Liver (tissue), 8 donors: ENCODE measurements at regions not wholly inside any gene's neighbourhood (a gene's known extent, or its start where the extent isn't known, plus 50 kb on each side); places are given as distances from the start of the nearest gene placed in this dataset.

Experiments
- DNase-seq: peaks from one replicate; pipeline ENCODE4 v3.0.0-alpha.2; 2017; ENCODE audit warnings: low spot score
- H3K27ac ChIP-seq, 2 donors: one replicate each; pipeline ENCODE4 v1.7.0; 2013; ENCODE audit warnings: inconsistent platforms in 2 of 2, low read length in 2 of 2, control low read depth in 1 of 2, low read depth in 1 of 2, mild to moderate bottlenecking in 1 of 2
- H3K27me3 ChIP-seq, 4 donors: one replicate each; pipeline versions ENCODE4 v1.6.1 to v1.7.0; 2013; ENCODE audit warnings: low read length in 3 of 4, inconsistent platforms in 1 of 4, mild to moderate bottlenecking in 1 of 4, moderate library complexity in 1 of 4; ENCODE audit not compliant: control insufficient read depth in 4 of 4, insufficient read depth in 4 of 4
- H3K36me3 ChIP-seq, 4 donors: one replicate each; pipeline versions ENCODE4 v1.6.1 to v1.7.0; 2013; ENCODE audit warnings: low read length in 3 of 4, mild to moderate bottlenecking in 3 of 4, low read depth in 1 of 4, moderate library complexity in 1 of 4; ENCODE audit not compliant: control insufficient read depth in 4 of 4, insufficient read depth in 3 of 4
- H3K4me1 ChIP-seq, 4 donors: one replicate each; pipeline versions ENCODE4 v1.6.1 to v1.7.0; 2013; ENCODE audit warnings: low read length in 3 of 4, mild to moderate bottlenecking in 3 of 4, moderate library complexity in 1 of 4; ENCODE audit not compliant: control insufficient read depth in 4 of 4, insufficient read depth in 4 of 4
- H3K4me3 ChIP-seq, 3 donors: one replicate each; pipeline versions ENCODE4 v1.6.1 to v1.7.0; 2013; ENCODE audit warnings: low read length in 3 of 3, control low read depth in 1 of 3, low read depth in 1 of 3, mild to moderate bottlenecking in 1 of 3
- H3K9ac ChIP-seq, 2 donors: one replicate each; pipeline ENCODE4 v1.7.0; 2013; ENCODE audit warnings: low read length in 2 of 2, mild to moderate bottlenecking in 2 of 2, moderate library complexity in 2 of 2, control low read depth in 1 of 2, low read depth in 1 of 2
- H3K9me3 ChIP-seq, 4 donors: one replicate each; pipeline versions ENCODE4 v1.6.1 to v1.7.0; 2013; ENCODE audit warnings: low read length in 3 of 4; ENCODE audit not compliant: control insufficient read depth in 4 of 4
- EGR1 ChIP-seq, 2 donors: IDR thresholded peaks; 2 replicates each; pipeline ENCODE4 v1.6.1; 2016 to 2018; ENCODE audit warnings: antibody characterized with exemption in 2 of 2, low read depth in 2 of 2
- FOXA2 ChIP-seq: IDR thresholded peaks from 2 replicates; pipeline ENCODE4 v1.6.1; 2016; ENCODE audit warnings: antibody characterized with exemption
- GABPA ChIP-seq, 2 donors: IDR thresholded peaks in 1 of 2; conservative IDR thresholded peaks in 1 of 2; 2 replicates each; pipeline ENCODE4 v1.6.1; 2016; ENCODE audit warnings: antibody characterized with exemption in 2 of 2, mild to moderate bottlenecking in 1 of 2, moderate library complexity in 1 of 2
- HNF4G ChIP-seq: IDR thresholded peaks from 2 replicates; pipeline ENCODE4 v1.6.1; 2016; ENCODE audit warnings: antibody characterized with exemption
- JUND ChIP-seq, 2 donors: IDR thresholded peaks; 2 replicates each; pipeline ENCODE4 v1.6.1; 2016; ENCODE audit warnings: antibody characterized with exemption in 2 of 2
- RAD21 ChIP-seq, 2 donors: IDR thresholded peaks; 2 replicates each; pipeline ENCODE4 v1.6.1; 2016; ENCODE audit warnings: antibody characterized with exemption in 2 of 2, mild to moderate bottlenecking in 2 of 2
- RXRA ChIP-seq, 2 donors: IDR thresholded peaks; 2 replicates each; pipeline ENCODE4 v1.6.1; 2017 to 2018; ENCODE audit warnings: antibody characterized with exemption in 2 of 2, mild to moderate bottlenecking in 1 of 2
- SP1 ChIP-seq: IDR thresholded peaks from 2 replicates; pipeline ENCODE4 v1.6.1; 2018; ENCODE audit warnings: antibody characterized with exemption, mild to moderate bottlenecking
- TAF1 ChIP-seq: conservative IDR thresholded peaks from 2 replicates; pipeline ENCODE4 v1.6.1; 2016; ENCODE audit warnings: antibody characterized with exemption, mild to moderate bottlenecking
- WGBS: extraction: QIAGEN DNeasy Blood & Tissue Kit; methylation state at CpG from one replicate; pipeline ENCODE4 v1.1.7; 2013; 5-methylcytosine and 5-hydroxymethylcytosine counted together
- TF ChIP-seq, protein P1 (sequence below): IDR thresholded peaks from 2 replicates; pipeline ENCODE4 v1.6.1; 2016; ENCODE audit warnings: antibody characterized with exemption
- TF ChIP-seq, protein P2 (sequence below): IDR thresholded peaks from 2 replicates; pipeline ENCODE4 v1.6.1; 2016; ENCODE audit warnings: antibody characterized with exemption, mild to moderate bottlenecking
- TF ChIP-seq, protein P3 (sequence below): fragments of 150-350 bp; IDR thresholded peaks from 2 replicates; pipeline ENCODE4 v1.5.1; 2017; ENCODE audit warnings: improper control_type of control experiment, low read depth, low read length; ENCODE audit not compliant: missing input control
- TF ChIP-seq, protein P4 (sequence below): IDR thresholded peaks from 2 replicates; pipeline ENCODE4 v1.6.1; 2016; ENCODE audit warnings: antibody characterized with exemption
- TF ChIP-seq, protein P5 (sequence below): IDR thresholded peaks from 2 replicates; pipeline ENCODE4 v1.6.1; 2016; ENCODE audit warnings: antibody characterized with exemption
- donor health status: healthy.
- donor health status: healthy.
- donor health status: healthy.
- donor health status: healthy.
- donor health status: healthy.

DNA sequence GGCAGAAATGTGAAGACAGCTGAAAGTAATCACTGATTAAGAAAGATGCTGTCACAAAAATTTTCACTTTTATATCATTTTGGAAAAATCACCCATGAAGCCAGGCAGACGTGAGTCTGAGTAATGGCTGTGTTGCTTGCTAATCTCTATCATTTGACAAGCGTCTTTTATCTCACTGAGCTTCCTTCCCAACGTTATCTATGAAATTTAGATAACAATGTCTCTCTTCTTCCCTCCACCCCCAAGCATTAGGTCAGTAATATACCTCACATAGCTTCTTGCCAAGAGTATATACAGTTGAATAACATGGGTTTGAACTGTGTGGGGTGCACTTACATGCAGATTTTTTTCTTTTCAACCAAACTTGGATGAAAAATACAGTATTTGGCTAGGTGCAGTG, 388.6 kb upstream of the NRXN1 start:
- no peaks in the 10 kb centered on the region for H3K4me1 ChIP-seq
- no peaks in the 10 kb centered on the region for H3K27me3 ChIP-seq
- no peaks in the 10 kb centered on the region for H3K36me3 ChIP-seq
- no peak overlapping the region for H3K4me3 ChIP-seq
- H3K9ac ChIP-seq, result no peak overlapping the region
- no peak overlapping the region for H3K27ac ChIP-seq
- H3K9me3 ChIP-seq, result peaks cover 0 to 2% (median 0%) of the 10 kb centered on the region in 4 donors
- DNase-seq, result no peak
- TF ChIP-seq FOXA2, result no peak
- TF ChIP-seq, protein P1, sequence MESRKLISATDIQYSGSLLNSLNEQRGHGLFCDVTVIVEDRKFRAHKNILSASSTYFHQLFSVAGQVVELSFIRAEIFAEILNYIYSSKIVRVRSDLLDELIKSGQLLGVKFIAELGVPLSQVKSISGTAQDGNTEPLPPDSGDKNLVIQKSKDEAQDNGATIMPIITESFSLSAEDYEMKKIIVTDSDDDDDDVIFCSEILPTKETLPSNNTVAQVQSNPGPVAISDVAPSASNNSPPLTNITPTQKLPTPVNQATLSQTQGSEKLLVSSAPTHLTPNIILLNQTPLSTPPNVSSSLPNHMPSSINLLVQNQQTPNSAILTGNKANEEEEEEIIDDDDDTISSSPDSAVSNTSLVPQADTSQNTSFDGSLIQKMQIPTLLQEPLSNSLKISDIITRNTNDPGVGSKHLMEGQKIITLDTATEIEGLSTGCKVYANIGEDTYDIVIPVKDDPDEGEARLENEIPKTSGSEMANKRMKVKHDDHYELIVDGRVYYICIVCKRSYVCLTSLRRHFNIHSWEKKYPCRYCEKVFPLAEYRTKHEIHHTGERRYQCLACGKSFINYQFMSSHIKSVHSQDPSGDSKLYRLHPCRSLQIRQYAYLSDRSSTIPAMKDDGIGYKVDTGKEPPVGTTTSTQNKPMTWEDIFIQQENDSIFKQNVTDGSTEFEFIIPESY, result no peak
- no peak for TF ChIP-seq HNF4G
- no peak for TF ChIP-seq RXRA (IDR thresholded peaks at IDR 0.05)
- no peak for TF ChIP-seq RAD21 (IDR thresholded peaks at IDR 0.05)
- TF ChIP-seq TAF1, result no peak
- 36% methylated on average over 3 of the region's 3 CpGs for WGBS

DNA sequence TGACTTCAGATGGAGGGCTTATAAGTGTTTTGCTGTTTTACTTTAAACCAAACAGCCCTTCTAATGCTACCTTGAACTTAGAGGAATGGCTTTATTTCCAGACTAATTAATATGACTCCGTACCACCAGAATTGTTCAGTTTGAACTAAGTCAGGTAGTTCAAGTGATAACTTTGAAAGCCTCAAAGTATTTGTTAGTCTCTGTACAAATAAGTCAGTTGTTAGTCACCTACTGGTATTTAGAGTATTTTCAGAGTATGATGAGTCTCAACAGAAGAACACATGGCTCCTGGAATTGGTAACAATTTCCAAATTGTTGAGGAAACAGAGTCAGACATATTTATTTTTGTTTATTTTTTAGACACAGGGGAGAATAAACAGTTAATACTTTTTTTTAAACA, 381.8 kb upstream of the NRXN1 start:
- Histone ChIP-seq H3K27me3 (no peaks in the 10 kb centered on the region), H3K36me3 (no peaks in the 10 kb centered on the region), H3K4me3 (no peak overlapping the region), H3K9ac (no peak overlapping the region), H3K9me3 (no peaks in the 10 kb centered on the region), H3K4me1 (no peaks in the 10 kb centered on the region), H3K27ac (no peak overlapping the region)
- DNase-seq, result no peak
- 91% methylated on average over 1 of the region's 1 CpG for WGBS
- TF ChIP-seq, protein P2, sequence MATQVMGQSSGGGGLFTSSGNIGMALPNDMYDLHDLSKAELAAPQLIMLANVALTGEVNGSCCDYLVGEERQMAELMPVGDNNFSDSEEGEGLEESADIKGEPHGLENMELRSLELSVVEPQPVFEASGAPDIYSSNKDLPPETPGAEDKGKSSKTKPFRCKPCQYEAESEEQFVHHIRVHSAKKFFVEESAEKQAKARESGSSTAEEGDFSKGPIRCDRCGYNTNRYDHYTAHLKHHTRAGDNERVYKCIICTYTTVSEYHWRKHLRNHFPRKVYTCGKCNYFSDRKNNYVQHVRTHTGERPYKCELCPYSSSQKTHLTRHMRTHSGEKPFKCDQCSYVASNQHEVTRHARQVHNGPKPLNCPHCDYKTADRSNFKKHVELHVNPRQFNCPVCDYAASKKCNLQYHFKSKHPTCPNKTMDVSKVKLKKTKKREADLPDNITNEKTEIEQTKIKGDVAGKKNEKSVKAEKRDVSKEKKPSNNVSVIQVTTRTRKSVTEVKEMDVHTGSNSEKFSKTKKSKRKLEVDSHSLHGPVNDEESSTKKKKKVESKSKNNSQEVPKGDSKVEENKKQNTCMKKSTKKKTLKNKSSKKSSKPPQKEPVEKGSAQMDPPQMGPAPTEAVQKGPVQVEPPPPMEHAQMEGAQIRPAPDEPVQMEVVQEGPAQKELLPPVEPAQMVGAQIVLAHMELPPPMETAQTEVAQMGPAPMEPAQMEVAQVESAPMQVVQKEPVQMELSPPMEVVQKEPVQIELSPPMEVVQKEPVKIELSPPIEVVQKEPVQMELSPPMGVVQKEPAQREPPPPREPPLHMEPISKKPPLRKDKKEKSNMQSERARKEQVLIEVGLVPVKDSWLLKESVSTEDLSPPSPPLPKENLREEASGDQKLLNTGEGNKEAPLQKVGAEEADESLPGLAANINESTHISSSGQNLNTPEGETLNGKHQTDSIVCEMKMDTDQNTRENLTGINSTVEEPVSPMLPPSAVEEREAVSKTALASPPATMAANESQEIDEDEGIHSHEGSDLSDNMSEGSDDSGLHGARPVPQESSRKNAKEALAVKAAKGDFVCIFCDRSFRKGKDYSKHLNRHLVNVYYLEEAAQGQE, result no peak

DNA sequence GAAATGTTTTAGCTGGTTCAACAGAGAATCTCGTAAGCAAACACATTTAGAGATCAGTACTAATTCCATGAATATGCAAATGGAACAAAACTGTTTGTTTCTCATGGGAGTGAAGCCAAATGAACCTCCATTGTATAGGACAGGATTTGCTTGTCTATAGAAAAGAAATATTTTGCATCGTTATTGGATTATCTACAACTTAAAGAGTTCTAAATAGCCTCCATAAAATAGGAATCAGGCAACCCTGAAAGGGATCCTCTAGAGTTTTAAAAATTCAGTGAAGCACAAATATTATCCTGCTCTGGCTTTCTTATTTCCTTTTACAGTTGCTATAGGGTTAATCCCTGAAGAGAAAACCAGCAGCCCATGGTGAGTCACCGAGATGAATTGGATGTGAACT, 378.4 kb upstream of the NRXN1 start:
- H3K27me3 ChIP-seq, result no peaks in the 10 kb centered on the region
- TF ChIP-seq, protein P3, sequence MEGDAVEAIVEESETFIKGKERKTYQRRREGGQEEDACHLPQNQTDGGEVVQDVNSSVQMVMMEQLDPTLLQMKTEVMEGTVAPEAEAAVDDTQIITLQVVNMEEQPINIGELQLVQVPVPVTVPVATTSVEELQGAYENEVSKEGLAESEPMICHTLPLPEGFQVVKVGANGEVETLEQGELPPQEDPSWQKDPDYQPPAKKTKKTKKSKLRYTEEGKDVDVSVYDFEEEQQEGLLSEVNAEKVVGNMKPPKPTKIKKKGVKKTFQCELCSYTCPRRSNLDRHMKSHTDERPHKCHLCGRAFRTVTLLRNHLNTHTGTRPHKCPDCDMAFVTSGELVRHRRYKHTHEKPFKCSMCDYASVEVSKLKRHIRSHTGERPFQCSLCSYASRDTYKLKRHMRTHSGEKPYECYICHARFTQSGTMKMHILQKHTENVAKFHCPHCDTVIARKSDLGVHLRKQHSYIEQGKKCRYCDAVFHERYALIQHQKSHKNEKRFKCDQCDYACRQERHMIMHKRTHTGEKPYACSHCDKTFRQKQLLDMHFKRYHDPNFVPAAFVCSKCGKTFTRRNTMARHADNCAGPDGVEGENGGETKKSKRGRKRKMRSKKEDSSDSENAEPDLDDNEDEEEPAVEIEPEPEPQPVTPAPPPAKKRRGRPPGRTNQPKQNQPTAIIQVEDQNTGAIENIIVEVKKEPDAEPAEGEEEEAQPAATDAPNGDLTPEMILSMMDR, result no peak
- TF ChIP-seq RXRA (IDR thresholded peaks at IDR 0.05) (no peak), EGR1 (IDR thresholded peaks at IDR 0.05; ENCODE audit: low read depth in 2 of 2) (no peak), JUND (IDR thresholded peaks at IDR 0.05) (no peak), HNF4G (no peak), SP1 (no peak), GABPA (IDR thresholded peaks at IDR 0.05 in 1 of 2, conservative IDR thresholded peaks at IDR 0.05 in 1 of 2) (no peak), FOXA2 (no peak), RAD21 (IDR thresholded peaks at IDR 0.05) (no peak)
- TF ChIP-seq, protein P4, sequence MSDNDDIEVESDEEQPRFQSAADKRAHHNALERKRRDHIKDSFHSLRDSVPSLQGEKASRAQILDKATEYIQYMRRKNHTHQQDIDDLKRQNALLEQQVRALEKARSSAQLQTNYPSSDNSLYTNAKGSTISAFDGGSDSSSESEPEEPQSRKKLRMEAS, result no peak
- TF ChIP-seq, protein P5, sequence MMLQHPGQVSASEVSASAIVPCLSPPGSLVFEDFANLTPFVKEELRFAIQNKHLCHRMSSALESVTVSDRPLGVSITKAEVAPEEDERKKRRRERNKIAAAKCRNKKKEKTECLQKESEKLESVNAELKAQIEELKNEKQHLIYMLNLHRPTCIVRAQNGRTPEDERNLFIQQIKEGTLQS, result no peak
- H3K27ac ChIP-seq, result no peak overlapping the region
- no peak overlapping the region for H3K4me3 ChIP-seq
- WGBS, result 48% methylated on average over 3 of the region's 3 CpGs
- H3K36me3 ChIP-seq, result no peaks in the 10 kb centered on the region
- DNase-seq, result no peak
- H3K4me1 ChIP-seq, result no peaks in the 10 kb centered on the region
- H3K9ac ChIP-seq, result no peak overlapping the region
- no peaks in the 10 kb centered on the region for H3K9me3 ChIP-seq
